ENCODE measurements at regions not wholly inside any gene's neighbourhood (a gene's known extent, or its start where the extent isn't known, plus 50 kb on each side); places are given as distances from the start of the nearest gene placed in this dataset.

DNA sequence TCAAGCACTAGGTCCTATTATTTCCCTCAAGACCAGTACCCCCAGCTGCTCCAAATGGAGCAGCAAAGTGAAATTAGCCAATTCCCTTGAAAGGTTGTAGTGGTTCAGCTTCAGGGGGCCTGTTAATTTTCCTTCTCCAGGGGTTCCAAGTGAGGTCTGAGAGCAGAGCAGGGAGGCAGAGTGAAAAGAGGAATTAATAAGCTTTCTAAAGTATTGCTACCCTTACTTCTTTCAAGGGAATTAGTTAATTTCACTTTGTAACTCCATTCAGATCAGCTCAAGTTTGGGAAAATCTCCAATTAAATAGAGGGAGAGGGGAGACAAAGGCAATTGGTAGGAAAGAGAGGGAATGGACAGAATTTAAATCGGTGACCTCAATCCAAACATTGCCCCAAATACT is 78.7 kb upstream of the SLC7A11 start:
- TF ChIP-seq, protein P1, sequence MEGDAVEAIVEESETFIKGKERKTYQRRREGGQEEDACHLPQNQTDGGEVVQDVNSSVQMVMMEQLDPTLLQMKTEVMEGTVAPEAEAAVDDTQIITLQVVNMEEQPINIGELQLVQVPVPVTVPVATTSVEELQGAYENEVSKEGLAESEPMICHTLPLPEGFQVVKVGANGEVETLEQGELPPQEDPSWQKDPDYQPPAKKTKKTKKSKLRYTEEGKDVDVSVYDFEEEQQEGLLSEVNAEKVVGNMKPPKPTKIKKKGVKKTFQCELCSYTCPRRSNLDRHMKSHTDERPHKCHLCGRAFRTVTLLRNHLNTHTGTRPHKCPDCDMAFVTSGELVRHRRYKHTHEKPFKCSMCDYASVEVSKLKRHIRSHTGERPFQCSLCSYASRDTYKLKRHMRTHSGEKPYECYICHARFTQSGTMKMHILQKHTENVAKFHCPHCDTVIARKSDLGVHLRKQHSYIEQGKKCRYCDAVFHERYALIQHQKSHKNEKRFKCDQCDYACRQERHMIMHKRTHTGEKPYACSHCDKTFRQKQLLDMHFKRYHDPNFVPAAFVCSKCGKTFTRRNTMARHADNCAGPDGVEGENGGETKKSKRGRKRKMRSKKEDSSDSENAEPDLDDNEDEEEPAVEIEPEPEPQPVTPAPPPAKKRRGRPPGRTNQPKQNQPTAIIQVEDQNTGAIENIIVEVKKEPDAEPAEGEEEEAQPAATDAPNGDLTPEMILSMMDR (IDR thresholded peaks at IDR 0.05; ENCODE audit: insufficient read depth, low read depth, low read length, missing control alignments) = no peak
- no peak for DNase-seq (ENCODE audit: low read depth)

GRCh38 chr4:138320030-138320429 is 77.9 kb upstream of the SLC7A11 start:
- H3K4me3 ChIP-seq (ENCODE audit: low read depth, low read length) = no peak overlapping the region
- no peak for DNase-seq (ENCODE audit: low read depth)
- TF ChIP-seq, protein P1 (IDR thresholded peaks at IDR 0.05; ENCODE audit: insufficient read depth, low read depth, low read length, missing control alignments) = no peak

More for the DNA sequence above, 78.7 kb upstream of the SLC7A11 start:
- H3K4me3 ChIP-seq (ENCODE audit: low read depth, low read length) = no peak overlapping the region

- no peak for DNase-seq (ENCODE audit: low read depth)
- TF ChIP-seq, protein P1 (IDR thresholded peaks at IDR 0.05; ENCODE audit: insufficient read depth, low read depth, low read length, missing control alignments) = no peak
- H3K4me3 ChIP-seq (ENCODE audit: low read depth, low read length) = no peak overlapping the region
Observed at GRCh38 chr4:138317175-138317748, 75.1 kb upstream of the SLC7A11 start.

- no peak for DNase-seq (ENCODE audit: low read depth)
- TF ChIP-seq, protein P1 (IDR thresholded peaks at IDR 0.05; ENCODE audit: insufficient read depth, low read depth, low read length, missing control alignments) = no peak
- H3K4me3 ChIP-seq (ENCODE audit: low read depth, low read length) = no peak overlapping the region
Observed at GRCh38 chr4:138312536-138312911, 70.4 kb upstream of the SLC7A11 start.

DNA sequence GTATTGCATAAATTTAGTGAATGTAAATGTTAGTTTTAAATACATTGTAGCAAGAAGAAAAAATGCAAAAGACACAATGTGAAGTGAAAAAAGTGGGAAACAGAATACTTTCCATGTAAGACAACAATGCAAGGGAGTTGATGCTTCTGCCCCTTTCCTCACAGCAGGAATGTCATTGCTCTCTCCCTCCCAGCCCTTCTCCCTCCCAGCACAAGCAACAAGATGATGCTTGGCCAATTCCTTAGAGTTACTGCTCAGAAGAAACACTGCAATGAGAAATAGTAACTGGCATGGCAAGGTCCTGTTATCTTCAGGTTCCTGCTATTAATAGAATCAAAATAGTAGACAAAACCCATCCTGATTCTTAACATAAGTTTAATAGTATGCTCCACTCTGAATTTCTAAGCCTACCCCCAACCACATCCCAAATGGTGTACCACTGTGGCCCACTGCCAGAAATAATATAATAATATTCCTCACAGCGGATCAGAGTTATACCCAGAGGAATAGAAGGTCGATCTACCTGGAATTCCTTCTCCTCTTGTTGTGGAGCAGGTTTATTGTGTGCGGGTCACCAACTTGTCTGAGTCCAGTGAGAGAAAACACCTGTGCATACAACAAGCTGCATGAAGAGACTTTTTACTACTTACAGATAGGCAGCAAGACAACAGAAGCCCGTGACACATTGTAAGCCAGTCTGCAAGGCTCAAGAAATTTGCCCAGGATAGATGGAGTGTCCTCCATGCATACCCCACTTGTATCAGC is 69.8 kb upstream of the SLC7A11 start:
- TF ChIP-seq, protein P1 (IDR thresholded peaks at IDR 0.05; ENCODE audit: insufficient read depth, low read depth, low read length, missing control alignments) = no peak
- no peak for DNase-seq (ENCODE audit: low read depth)
- no peak overlapping the region for H3K4me3 ChIP-seq (ENCODE audit: low read depth, low read length)

DNA sequence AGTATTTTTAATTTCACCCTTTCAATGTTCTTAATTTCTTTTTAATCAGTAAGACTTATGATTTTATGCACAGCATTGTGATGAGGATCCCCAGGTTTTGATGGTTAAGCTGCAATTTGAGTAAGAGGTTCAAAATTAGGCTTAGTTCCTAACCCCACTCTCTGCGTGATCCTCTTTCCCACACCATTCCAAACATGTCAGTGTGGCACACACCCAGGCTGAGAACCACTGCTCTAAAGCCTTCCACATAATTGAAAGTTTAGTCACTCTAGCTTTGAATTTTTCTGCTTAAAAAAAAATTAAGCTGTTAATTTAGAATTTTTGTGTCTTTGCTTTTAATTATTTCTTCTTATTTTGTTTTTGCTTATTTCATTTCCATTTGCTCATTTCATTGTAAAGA is 68.8 kb upstream of the SLC7A11 start:
- DNase-seq (ENCODE audit: low read depth) = no peak
- no peak overlapping the region for H3K4me3 ChIP-seq (ENCODE audit: low read depth, low read length)
- TF ChIP-seq, protein P1 (IDR thresholded peaks at IDR 0.05; ENCODE audit: insufficient read depth, low read depth, low read length, missing control alignments) = no peak
